ENCODE measurements at regions not wholly inside any gene's neighbourhood (a gene's known extent, or its start where the extent isn't known, plus 50 kb on each side); places are given as distances from the start of the nearest gene placed in this dataset.

- no peak for DNase-seq (ENCODE audit: low spot score)
- no peak overlapping the region for H3K4me3 Mint-ChIP-seq
- intact Hi-C loops (cut with micrococcal nuclease), result no loop called here
- no peaks in the 10 kb centered on the region for H3K4me1 Mint-ChIP-seq (ENCODE audit: low read depth)
- no peaks in the 10 kb centered on the region for H3K9me3 Mint-ChIP-seq
- no peaks in the 10 kb centered on the region for H3K36me3 Mint-ChIP-seq (ENCODE audit: low read depth)
- peaks cover 5% of the 10 kb centered on the region for H3K27me3 Mint-ChIP-seq (ENCODE audit: insufficient read depth)
- H3K27ac Mint-ChIP-seq, result no peak overlapping the region
Measured at GRCh38 chr1:230008721-230009120, 58.3 kb upstream of the GALNT2 start.

- Mint-ChIP-seq H3K9me3 (no peaks in the 10 kb centered on the region), H3K27me3 (ENCODE audit: insufficient read depth) (peaks cover 8% of the 10 kb centered on the region), H3K4me1 (ENCODE audit: low read depth) (no peaks in the 10 kb centered on the region), H3K27ac (no peak overlapping the region), H3K4me3 (no peak overlapping the region), H3K36me3 (ENCODE audit: low read depth) (no peaks in the 10 kb centered on the region)
- no peak for DNase-seq (ENCODE audit: low spot score)
- intact Hi-C loops (cut with micrococcal nuclease), result no loop called here
Measured at GRCh38 chr1:230009611-230010313, 57.3 kb upstream of the GALNT2 start.

- no peaks in the 10 kb centered on the region for H3K36me3 Mint-ChIP-seq (ENCODE audit: low read depth)
- no peak overlapping the region for H3K27ac Mint-ChIP-seq
- DNase-seq (ENCODE audit: low spot score), result no peak
- H3K4me3 Mint-ChIP-seq, result no peak overlapping the region
- no peaks in the 10 kb centered on the region for H3K4me1 Mint-ChIP-seq (ENCODE audit: low read depth)
- peaks cover 8% of the 10 kb centered on the region for H3K27me3 Mint-ChIP-seq (ENCODE audit: insufficient read depth)
- no peaks in the 10 kb centered on the region for H3K9me3 Mint-ChIP-seq
- intact Hi-C loops (cut with micrococcal nuclease), result no loop called here
Measured at GRCh38 chr1:230010603-230011332, 56.3 kb upstream of the GALNT2 start.

GRCh38 chr1:230011333-230012092 lies 55.5 kb upstream of the GALNT2 start:
- Mint-ChIP-seq H3K27ac (no peak overlapping the region), H3K27me3 (ENCODE audit: insufficient read depth) (peaks cover 8% of the 10 kb centered on the region), H3K4me3 (no peak overlapping the region), H3K36me3 (ENCODE audit: low read depth) (no peaks in the 10 kb centered on the region), H3K4me1 (ENCODE audit: low read depth) (no peaks in the 10 kb centered on the region), H3K9me3 (no peaks in the 10 kb centered on the region)
- DNase-seq (ENCODE audit: low spot score), result no peak
- intact Hi-C loops (cut with micrococcal nuclease), result no loop called here

GRCh38 chr1:230012093-230012393 lies 55.0 kb upstream of the GALNT2 start:
- H3K27me3 Mint-ChIP-seq (ENCODE audit: insufficient read depth), result peaks cover 8% of the 10 kb centered on the region
- intact Hi-C loops (cut with micrococcal nuclease), result no loop called here
- H3K36me3 Mint-ChIP-seq (ENCODE audit: low read depth), result no peaks in the 10 kb centered on the region
- H3K4me3 Mint-ChIP-seq, result no peak overlapping the region
- H3K27ac Mint-ChIP-seq, result no peak overlapping the region
- DNase-seq (ENCODE audit: low spot score), result no peak
- H3K4me1 Mint-ChIP-seq (ENCODE audit: low read depth), result no peaks in the 10 kb centered on the region
- no peaks in the 10 kb centered on the region for H3K9me3 Mint-ChIP-seq

- no peak overlapping the region for H3K4me3 Mint-ChIP-seq
- peaks cover 6% of the 10 kb centered on the region for H3K27me3 Mint-ChIP-seq (ENCODE audit: insufficient read depth)
- H3K27ac Mint-ChIP-seq, result no peak overlapping the region
- no peaks in the 10 kb centered on the region for H3K9me3 Mint-ChIP-seq
- DNase-seq (ENCODE audit: low spot score), result no peak
- intact Hi-C loops (cut with micrococcal nuclease), result no loop called here
- no peaks in the 10 kb centered on the region for H3K4me1 Mint-ChIP-seq (ENCODE audit: low read depth)
- no peaks in the 10 kb centered on the region for H3K36me3 Mint-ChIP-seq (ENCODE audit: low read depth)
Measured at GRCh38 chr1:230012741-230013140, 54.3 kb upstream of the GALNT2 start.

GRCh38 chr1:230016159-230016558 lies 50.9 kb upstream of the GALNT2 start:
- H3K9me3 Mint-ChIP-seq, result no peaks in the 10 kb centered on the region

More at GRCh38 chr1:230016159-230016558, 50.9 kb upstream of the GALNT2 start:
- H3K27me3 Mint-ChIP-seq (ENCODE audit: insufficient read depth), result peaks cover 6% of the 10 kb centered on the region
- no peak overlapping the region for H3K27ac Mint-ChIP-seq
- no peak overlapping the region for H3K4me3 Mint-ChIP-seq
- H3K36me3 Mint-ChIP-seq (ENCODE audit: low read depth), result no peaks in the 10 kb centered on the region
- no peak for DNase-seq (ENCODE audit: low spot score)
- no peaks in the 10 kb centered on the region for H3K4me1 Mint-ChIP-seq (ENCODE audit: low read depth)
- intact Hi-C loops (cut with micrococcal nuclease), result no loop called here
